GM18517 (cell line): ENCODE measurements at regions not wholly inside any gene's neighbourhood (a gene's known extent, or its start where the extent isn't known, plus 50 kb on each side); places are given as distances from the start of the nearest gene placed in this dataset.
A peak's percentile ranks its signal among the peaks of the same experiment; 100 is the strongest.

ENCODE experiments used
- ATAC-seq: cut with Tn5 transposase; IDR thresholded peaks from one replicate; pipeline ENCODE4 v1.9.1; 2021; ENCODE audit warnings: mild to moderate bottlenecking, moderate library complexity; ENCODE audit not compliant: unreplicated experiment

DNA sequence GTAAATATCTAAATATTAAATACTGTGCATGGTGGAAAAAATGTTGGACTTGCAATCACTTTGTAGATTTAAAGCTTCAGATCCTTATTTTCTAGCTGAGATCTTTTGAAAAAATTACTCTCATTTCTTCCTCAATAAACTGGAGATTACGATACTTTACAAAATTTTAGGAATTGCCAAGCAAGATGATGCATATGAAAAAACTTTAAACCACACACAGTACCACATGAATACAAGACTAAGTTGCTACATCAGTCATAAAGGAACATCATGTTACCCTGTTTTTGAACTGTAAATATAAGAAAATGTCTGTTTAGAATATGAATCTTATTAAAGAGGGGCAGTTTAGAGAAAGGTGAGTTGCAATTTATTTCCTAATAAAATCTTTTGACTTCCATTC is 703.6 kb upstream of the NUDT12 start:
- no peak for ATAC-seq

DNA sequence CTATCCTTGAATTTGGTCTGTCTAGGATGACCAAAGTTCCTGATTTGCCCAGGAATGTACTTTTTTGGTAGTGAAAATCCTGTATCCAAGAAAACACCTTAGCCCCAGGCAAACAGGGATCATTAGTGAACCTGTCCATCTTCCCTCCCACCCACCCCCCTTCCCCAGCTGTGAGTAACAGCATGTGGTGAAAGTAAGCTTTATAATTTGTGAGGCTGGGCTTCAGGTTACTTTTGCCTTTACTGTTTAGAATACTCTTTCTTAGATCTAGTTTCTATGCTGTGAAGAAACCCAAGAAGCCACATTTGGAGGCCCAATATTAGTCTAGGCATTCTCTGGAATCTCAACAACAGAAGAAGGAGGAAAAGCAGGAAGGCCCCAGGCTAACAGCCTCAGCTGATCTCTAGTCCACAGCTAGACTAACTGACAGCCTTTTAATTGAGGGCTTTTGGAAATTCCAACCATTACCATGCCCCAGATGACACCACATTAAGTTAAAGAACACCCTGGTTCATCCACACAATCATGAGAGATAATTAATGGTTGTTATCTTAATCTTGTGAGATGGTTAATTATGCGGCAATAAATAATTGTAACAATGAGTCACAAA is 703.0 kb upstream of the NUDT12 start:
- no peak for ATAC-seq

DNA sequence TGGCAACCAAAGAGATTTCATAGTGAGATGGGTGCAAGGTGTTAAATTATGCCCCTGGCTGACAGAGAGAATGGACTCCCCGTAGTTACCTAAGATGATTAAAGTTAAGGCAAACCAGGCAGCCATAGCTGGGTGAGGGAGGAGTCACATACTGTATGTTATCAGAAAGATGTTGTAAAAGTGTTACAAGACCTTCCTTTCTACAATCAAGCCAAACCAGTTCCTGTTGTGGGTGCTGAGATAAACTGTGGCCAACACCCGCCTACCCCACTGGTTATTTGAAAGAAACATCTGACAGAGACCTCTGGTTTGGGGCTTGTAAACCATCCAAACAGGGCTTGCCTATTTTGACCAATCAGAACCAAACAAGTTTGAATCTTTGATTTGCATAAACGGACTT is 684.7 kb upstream of the NUDT12 start:
- ATAC-seq = no peak

DNA sequence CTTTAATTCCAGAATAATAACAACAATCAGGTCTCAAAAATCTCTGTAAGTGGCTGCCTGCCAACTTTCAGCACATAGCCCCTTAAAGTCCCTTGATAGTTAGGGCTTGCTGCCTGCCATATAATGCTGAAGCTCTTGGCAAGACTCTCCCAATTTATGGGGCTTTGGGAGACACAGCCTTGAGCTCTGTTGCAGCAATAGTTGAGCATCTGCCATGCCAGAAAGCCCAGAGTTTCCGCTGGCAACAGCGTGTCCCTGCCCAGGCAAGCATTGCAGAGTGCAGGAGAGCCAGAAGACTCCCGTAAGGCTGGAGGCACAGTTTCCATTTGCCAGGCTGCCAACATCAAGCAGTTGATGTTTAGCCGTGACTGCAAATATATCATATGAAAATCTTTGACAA is 678.5 kb upstream of the NUDT12 start:
- ATAC-seq = no peak

DNA sequence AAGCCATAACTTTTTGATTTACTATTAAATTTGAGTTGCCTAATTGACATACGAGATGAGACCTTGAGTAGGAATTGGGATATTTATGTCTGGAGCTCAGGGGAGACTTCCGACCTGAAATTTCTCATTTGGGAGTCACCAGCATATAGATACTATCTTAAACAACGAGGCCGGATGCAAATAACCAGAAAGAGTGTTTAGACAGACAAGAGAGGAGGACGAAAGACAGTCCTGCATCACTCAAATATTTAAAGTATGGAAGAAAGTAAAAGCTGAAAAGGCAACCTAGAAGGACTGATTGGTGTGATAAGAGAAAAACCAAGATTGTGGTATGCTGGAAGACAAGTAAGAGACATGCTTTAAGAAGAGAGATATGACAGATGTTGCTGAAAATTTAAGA is 675.0 kb upstream of the NUDT12 start:
- ATAC-seq = no peak

DNA sequence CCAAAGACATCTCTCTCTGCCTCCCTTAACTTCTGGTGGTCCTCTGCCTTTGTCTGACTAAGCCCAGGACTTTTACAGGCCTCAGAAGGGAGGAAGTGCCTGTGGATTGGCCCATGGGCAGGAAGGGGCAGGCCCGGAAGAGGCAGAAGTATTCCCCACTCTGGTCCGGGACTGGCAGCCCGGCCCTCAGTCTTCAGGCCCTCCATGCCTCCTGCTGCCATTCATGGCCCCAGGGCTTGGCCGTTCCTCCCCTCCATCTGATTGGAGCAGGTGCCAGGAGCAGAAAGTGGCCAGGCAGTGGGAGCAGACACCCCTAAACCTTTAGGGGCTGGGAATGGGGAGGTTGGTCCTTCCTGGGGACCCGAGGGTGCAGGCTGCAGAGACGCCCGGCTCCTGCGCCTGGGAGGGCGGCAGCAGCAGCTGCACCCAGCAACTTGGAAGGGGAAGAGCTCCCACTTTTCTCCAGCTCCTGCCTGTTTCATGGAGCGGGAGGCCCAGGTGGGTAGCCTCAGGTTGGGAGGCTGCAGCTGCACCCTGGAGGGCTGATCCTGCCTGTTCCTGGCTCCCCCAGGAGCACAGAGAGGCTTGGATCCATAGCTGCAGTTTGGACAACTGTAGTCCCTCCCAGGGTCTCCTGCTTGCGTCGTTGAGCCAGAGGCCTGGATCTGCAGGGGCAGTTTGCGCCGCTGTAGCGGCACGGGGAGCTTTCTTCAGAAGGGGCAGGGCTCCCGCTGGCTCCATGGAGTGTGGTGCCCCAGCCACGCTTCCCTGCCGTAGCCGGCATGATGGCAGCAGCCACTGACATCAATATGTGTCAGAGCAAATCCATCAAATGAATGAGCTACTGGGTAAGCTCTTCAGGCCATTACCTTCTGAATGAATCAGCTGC is 661.5 kb upstream of the NUDT12 start:
- no peak for ATAC-seq

DNA sequence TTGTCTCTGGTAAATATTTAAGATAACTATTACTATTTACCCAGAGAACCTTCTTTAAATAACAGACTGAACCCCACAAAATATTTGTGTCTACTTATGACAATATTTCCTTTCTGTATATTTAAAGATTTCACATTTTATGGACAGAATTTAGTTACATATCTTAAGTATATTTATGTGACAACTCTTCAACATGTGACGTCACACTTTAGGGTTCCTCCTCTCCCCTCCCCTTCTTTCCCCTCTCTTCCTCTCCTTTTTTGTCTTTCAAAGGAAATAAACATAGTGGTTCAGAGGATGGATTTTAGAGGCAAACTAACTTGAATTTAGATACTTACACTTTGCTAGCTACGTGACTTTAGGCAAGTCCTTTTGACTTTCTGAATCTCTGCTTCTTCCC is 655.6 kb upstream of the NUDT12 start:
- no peak for ATAC-seq

DNA sequence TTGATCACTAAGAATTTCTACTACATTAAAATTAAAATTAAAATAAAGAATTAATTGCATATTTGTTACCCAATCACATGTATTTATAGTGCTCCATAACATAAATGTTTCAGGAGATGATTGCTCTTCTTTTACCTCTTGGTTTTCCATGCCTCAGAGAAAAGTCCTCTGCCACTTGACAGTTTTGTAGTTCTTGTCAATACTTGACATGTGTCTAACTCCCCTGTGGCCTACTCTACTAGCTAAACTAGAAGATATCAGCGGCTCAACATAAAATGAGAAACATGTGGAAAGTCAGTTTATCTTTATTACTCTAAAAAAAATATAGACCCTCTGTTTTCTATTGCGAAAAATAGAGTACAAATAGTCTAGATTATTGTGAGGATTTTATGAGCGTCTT is 650.6 kb upstream of the NUDT12 start:
- no peak for ATAC-seq

DNA sequence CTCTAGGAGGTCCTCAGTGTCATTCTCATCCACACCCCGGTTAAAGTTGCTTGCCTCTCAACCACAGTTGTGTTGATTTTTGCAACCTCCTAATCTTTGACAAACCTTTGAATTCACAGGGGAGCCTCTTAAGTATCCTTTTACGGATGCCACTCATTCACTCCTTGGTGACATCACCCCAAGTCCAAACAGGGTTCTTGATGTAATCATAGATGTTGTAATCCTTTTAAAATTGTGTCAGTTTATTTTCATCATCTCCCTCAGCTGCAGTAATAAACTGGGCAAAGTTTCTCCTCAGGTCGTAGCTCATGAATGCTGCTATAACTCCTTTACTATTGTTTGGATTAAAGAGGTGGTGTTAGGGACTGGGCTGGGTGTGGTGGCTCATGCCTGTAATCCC is 637.2 kb upstream of the NUDT12 start:
- ATAC-seq = no peak

DNA sequence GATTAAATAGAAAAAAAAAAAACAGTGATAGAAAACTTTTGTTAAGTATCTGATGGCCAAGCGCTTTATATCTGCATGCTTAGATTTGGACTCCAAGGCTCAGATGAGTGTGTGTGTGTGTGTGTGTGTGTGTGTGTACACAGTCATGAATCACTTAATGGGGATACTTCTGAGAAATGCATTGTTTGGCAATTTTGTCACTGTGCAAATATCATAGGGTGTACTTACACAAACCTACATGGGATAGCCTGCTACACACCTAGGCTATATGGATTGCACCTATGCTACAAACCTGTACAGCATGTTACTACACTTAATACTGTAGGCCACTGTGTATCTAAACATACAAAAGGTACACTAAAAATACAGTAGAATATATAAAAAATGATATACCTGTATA is 635.6 kb upstream of the NUDT12 start:
- no peak for ATAC-seq

DNA sequence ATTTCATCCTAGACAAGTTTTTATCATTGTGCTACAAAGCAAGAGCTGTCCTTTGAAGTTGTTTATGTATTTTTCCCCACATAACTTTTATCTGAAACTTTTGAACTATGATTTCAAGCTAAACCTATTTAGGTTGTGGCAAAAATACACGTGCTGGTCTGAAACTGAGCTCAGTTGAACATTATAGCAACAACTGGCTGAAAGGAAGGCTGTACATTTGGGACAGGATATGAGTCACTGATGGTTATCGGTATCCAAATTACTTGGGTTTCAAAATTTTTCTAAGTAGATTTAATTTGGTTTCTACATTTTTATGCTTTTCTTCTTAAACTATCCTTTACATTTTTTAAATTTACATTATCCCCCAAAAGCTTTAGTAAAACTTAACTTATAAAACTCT is 627.3 kb upstream of the NUDT12 start:
- no peak for ATAC-seq

DNA sequence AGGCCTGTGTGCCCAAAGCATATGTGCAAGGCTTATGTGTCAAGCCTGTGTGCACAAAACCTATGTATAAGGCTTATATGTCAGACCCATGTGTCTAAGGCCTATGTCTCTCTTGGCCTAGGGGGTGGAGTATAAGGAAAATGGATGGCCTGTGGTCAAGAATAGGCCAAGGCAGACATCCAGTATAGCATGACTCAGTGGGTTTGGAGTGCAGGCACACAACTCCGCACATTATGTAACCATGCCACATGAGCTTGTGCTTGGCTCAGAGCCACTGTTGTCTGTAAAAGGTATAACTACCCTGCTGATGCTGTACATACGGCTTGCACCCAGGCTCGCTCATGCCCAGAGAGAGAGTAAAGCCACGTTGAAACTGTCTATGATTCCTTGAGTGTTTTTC is 626.4 kb upstream of the NUDT12 start:
- ATAC-seq = no peak

DNA sequence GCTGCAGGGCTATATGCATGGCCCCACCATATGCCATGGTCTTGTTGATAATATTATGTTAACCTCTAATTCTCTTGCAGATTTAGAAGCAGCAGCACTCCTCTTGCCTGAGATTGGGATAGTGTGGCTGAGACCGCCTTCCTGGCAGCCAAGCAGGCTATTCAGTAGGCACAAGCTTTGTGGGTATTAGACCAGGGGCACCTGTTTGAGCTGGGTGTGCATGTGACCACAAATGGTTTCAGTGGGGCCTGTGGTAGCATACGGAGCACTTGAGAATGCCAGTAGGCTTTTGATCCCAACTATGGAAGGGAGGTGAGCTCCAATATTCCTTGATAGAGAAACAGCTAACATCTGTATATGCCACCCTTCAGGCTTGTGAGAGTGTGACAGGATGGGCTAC is 625.1 kb upstream of the NUDT12 start:
- ATAC-seq = no peak

DNA sequence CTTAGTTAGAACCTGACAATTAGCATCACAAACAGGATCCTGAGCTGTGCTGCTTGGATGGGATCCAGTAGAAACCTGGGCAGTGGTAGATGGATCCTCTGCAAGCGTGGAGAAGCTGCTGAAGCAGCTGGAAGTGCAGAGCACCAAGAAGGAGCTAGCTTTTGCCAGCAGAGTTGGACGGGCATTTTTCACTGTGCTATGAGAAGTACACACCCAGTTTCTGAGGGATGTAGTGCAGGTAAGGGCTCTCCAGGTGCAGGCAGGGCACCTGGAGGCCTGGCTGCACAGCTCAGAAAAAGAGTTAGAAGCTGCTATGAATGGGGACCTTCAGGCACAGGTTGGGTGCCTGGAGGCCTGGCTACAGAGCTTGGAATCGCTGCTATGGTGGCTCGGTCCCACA is 623.9 kb upstream of the NUDT12 start:
- ATAC-seq = no peak

DNA sequence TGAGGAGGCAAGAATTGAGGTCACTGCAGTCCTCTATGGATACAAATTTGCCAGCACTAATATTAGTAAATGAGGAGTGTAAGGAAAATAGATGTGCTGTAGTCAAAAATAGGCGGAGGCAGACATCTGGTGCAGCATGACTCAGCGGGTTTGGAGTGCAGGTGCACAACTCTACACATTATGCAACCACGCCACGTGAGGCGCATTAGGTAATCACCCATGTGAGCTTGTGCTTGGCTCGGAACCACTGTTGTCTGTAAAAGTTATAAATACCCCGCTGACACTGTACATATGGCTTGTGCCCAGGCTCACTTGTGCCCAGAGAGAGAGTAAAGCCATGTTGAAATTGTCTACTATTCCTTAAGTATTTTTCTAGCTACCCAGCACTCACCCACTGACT is 623.5 kb upstream of the NUDT12 start:
- ATAC-seq = no peak

DNA sequence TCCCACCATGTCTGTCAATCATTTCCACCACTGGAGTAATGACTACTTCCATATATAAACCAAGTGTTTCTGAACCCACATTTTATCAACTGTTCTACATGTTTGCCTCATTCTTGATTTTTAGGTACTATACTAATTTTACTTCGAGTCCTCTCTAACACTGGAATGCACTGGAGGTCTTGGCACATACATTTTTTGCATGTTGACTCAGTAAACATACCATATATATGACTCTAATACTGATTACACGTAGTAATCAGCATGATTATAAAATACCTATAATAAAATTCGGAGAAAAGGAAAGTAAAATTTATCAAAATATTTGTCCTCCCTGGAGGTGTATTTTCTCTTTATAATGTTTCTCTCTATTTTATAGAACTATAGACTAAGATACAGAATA is 621.7 kb upstream of the NUDT12 start:
- ATAC-seq = no peak

DNA sequence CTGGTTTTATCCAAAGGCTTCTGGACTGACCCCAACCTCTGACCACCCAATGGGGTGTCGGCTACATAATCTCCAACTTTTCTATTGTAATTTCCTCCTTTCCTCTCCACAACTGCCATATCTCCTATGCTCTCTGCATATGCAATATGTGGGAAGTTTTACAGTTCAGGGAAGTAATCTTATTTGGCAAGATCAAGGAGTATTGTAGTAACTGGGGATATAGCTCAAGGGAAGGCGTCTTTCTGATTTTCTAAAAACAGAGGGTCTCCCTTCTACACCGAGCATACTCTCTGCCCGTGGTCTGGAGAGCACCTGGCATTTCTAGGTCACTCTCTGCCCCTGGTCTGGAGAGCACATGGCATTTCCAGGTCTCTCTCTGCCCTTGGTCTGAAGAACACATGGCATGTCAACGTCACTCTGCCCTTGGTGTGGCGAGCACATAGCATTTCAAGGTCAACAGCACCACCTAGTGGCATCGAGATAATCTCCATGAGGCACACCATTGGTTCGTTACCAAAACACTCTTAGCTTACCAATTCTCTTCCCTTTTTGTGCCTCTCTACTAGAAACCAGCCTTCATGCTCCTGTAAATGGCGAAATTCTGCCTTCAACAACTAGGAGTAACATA is 616.4 kb upstream of the NUDT12 start:
- peak; percentile 63 for ATAC-seq

DNA sequence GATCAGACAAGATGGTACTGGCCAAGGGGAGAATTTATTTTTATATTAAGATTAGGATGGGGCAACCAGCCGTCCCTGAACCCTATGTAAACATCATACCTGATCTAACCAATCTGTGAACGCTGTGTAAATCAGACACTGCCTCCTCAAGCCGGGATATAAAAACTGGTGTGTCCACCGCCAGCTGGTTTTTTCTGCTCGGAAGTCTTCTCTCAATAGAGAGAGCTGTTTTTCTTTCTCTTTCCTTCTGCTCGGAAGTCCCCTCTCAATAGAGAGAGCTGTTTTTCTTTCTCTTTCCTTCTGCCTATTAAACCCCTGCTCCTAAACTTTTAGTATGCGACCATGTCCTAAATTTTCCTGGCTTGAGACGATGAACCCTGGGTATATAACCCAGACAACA is 615.5 kb upstream of the NUDT12 start:
- no peak for ATAC-seq

DNA sequence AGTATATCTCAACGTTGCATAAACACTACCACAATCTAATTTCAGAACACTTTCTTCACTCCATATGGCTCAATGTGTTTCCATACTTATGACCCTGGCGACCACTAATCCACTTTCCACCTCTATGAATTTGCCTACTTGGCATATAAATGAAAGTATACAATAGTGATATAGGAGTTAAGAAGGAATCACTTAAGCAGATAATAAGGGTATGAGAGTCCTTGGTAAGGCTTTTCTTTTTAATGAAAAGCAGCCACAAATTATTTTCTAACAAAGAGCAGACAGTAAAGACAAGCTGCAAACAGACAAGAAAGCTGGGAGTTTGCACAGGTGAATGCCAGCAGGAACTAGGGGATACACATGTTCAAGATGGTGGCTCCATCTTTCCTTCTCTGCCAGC is 615.1 kb upstream of the NUDT12 start:
- ATAC-seq = no peak

DNA sequence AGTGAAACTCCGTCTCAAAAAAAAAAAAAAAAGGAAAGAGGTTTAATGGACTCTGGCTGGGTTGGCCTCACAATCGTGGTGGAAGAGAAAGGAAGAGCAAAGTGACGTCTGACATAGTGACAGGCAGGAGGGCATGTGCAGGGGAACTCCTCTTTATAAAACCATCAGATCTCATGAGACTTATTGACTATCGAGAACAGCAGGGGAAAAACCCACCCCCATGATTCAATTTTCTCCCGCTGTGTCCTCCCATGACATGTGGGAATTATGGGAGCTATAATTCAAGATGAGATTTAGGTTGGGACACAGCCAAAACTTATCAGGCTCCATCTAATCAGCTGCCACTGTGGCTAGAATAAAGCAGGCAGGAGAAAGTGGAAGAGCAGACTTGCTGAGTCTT is 610.4 kb upstream of the NUDT12 start:
- ATAC-seq = no peak

DNA sequence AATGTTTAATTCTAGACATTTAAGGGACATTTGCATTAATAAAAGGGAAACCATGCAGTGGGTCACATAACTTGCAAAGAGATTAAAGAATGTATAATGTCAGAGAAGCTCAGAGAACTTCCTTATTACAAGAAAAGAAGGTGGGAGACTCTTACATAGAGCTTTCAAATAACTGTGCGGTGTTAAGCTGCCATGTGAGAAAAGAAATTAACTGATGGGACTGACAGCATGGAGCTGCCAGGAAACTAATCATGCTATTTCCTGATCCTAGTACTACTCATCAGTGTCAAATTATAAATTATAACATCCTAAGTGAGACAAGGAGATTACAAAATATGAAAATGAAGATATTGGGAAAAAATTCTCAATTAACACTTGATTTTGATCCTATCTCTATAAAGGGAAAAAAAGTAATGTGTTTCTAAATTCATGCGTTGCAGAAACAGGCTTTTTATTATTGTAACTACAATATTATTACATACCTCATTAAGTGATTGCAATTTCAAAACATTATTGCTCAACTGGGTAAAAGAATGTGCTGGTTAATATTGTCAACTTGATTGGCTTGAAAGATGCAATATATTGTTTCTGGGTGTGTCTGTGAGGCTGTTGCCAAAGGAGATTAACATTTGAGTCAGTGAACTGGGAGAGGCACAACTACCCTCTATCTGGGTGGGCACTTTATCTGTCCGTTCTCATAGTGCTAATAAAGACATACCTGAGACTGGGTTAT is 609.5 kb upstream of the NUDT12 start:
- no peak for ATAC-seq

DNA sequence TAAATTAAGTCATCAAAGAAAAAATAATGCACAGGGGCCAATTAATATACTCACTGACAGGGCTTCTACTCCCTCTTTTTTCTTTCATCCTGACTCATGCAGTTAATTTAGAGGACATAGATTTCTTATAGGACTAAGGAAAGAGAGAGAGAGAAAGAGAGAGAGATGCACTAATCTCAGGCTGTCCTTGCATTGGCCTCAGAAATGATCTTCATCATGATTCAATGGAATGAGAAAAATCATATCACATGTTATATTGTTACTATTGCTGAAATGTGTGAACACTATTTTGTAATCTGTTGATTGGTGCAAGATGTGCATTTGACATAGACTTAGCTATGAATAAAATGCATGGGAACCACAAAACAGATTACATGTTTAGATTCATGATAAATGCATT is 608.3 kb upstream of the NUDT12 start:
- no peak for ATAC-seq
